OCI-LY7 (cell line): ENCODE measurements at regions not wholly inside any gene's neighbourhood (a gene's known extent, or its start where the extent isn't known, plus 50 kb on each side); places are given as distances from the start of the nearest gene placed in this dataset.
A peak's percentile ranks its signal among the peaks of the same experiment; 100 is the strongest.

Experiments used
- EZH2phosphoT487 ChIP-seq: fragments of 200-600 bp; sonication (generic); IDR thresholded peaks from 2 replicates; pipeline ENCODE4 v1.6.1; 2018; ENCODE audit warnings: low read depth, borderline replicate concordance, mild to moderate bottlenecking, mixed run types, antibody characterized with exemption, low read length, moderate library complexity, mixed read lengths
- TF ChIP-seq, protein P1 (sequence below): fragments of 200-600 bp; sonication (generic); conservative IDR thresholded peaks from 2 replicates; pipeline ENCODE4 v1.5.1; 2014; ENCODE audit warnings: mild to moderate bottlenecking, antibody characterized with exemption, low read length, moderate library complexity, mixed read lengths

DNA sequence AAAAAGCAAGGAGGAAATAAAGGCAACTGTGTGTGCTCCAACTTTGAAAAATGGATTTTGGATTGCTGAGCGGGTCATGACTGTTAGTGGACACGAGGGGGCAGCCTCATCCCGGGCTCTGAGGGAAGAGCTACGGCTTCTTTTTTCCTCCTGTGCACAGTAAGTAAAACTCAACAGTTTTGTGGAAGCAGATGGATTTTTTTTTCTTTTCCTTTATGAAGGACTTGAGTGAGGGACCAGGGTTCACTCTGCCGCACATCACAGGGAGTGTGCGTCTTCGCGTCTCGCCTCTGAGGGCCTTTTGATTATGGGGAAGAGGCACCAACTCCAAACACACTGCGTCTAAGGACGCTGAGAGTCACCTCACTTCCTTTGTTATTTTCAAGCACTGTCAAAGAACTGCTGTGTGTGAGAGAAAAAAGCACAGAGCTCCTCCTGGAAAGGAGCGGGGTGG, 80.3 kb upstream of the GOT2 start:
- TF ChIP-seq, protein P1, sequence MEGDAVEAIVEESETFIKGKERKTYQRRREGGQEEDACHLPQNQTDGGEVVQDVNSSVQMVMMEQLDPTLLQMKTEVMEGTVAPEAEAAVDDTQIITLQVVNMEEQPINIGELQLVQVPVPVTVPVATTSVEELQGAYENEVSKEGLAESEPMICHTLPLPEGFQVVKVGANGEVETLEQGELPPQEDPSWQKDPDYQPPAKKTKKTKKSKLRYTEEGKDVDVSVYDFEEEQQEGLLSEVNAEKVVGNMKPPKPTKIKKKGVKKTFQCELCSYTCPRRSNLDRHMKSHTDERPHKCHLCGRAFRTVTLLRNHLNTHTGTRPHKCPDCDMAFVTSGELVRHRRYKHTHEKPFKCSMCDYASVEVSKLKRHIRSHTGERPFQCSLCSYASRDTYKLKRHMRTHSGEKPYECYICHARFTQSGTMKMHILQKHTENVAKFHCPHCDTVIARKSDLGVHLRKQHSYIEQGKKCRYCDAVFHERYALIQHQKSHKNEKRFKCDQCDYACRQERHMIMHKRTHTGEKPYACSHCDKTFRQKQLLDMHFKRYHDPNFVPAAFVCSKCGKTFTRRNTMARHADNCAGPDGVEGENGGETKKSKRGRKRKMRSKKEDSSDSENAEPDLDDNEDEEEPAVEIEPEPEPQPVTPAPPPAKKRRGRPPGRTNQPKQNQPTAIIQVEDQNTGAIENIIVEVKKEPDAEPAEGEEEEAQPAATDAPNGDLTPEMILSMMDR: peak; percentile 98
- TF ChIP-seq EZH2phosphoT487: no peak
